ENCODE measurements at regions not wholly inside any gene's neighbourhood (a gene's known extent, or its start where the extent isn't known, plus 50 kb on each side); places are given as distances from the start of the nearest gene placed in this dataset.

DNA sequence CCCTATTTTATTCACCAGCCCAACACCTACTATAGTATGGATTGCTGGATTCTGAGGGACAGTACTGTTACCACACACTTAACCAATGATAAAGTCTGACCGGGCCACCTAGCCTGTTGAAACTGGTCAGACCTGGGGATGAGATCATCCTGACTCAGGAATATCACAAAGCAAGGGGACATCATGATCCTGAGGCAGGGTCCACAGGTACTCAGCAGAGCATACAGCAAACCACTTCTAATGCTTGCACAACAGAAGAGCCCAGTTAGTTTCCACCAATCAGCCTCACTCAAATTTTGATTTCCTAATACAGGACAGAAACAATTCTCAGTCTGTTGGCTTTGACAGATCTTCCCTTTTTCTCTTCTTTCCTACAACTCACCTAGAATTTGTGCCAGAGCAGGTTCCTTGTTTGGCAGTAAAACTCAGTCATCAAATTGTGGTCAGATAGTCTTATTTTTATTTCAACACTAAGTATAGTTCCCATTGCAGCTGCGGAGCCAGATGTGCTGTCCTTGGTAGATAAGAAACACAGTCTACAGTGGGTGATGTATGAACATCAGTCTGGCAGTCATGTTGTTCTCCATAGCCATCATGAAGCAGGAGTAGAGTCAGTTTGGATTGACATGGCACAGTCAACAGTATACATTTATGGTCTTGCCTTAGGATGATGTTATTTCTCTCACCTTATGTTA lies 90.1 kb upstream of the PRR23C start (continued):
- peak; percentile 84 for TF ChIP-seq KLF16 (IDR thresholded peaks at IDR 0.05)
- TF ChIP-seq KLF10 (CRISPR knock-in tag; IDR thresholded peaks at IDR 0.05) = no peak
- no peak for TF ChIP-seq STAT6 (CRISPR knock-in tag; IDR thresholded peaks at IDR 0.05)
- no peak for TF ChIP-seq BDP1 (IDR thresholded peaks at IDR 0.05; ENCODE audit: insufficient read depth, insufficient read length)
- no peak for TF ChIP-seq CUX1 (CRISPR knock-in tag; IDR thresholded peaks at IDR 0.05)
- TF ChIP-seq ZNF407 (IDR thresholded peaks at IDR 0.05; ENCODE audit: low read depth) = no peak
- TF ChIP-seq DMBX1 (CRISPR knock-in tag; IDR thresholded peaks at IDR 0.05; ENCODE audit: borderline replicate concordance) = no peak
- no peak for TF ChIP-seq CREB3 (tag; conservative IDR thresholded peaks at IDR 0.05; ENCODE audit: low read depth)
